Liver (tissue), 8 donors: ENCODE measurements at regions not wholly inside any gene's neighbourhood (a gene's known extent, or its start where the extent isn't known, plus 50 kb on each side); places are given as distances from the start of the nearest gene placed in this dataset.

Source experiments
- DNase-seq: peaks from one replicate; pipeline ENCODE4 v3.0.0-alpha.2; 2017; ENCODE audit warnings: low spot score
- H3K27ac ChIP-seq, 2 donors: one replicate each; pipeline ENCODE4 v1.7.0; 2013; ENCODE audit warnings: inconsistent platforms in 2 of 2, low read length in 2 of 2, control low read depth in 1 of 2, low read depth in 1 of 2, mild to moderate bottlenecking in 1 of 2
- H3K27me3 ChIP-seq, 4 donors: one replicate each; pipeline versions ENCODE4 v1.6.1 to v1.7.0; 2013; ENCODE audit warnings: low read length in 3 of 4, inconsistent platforms in 1 of 4, mild to moderate bottlenecking in 1 of 4, moderate library complexity in 1 of 4; ENCODE audit not compliant: control insufficient read depth in 4 of 4, insufficient read depth in 4 of 4
- H3K36me3 ChIP-seq, 4 donors: one replicate each; pipeline versions ENCODE4 v1.6.1 to v1.7.0; 2013; ENCODE audit warnings: low read length in 3 of 4, mild to moderate bottlenecking in 3 of 4, low read depth in 1 of 4, moderate library complexity in 1 of 4; ENCODE audit not compliant: control insufficient read depth in 4 of 4, insufficient read depth in 3 of 4
- H3K4me1 ChIP-seq, 4 donors: one replicate each; pipeline versions ENCODE4 v1.6.1 to v1.7.0; 2013; ENCODE audit warnings: low read length in 3 of 4, mild to moderate bottlenecking in 3 of 4, moderate library complexity in 1 of 4; ENCODE audit not compliant: control insufficient read depth in 4 of 4, insufficient read depth in 4 of 4
- H3K4me3 ChIP-seq, 3 donors: one replicate each; pipeline versions ENCODE4 v1.6.1 to v1.7.0; 2013; ENCODE audit warnings: low read length in 3 of 3, control low read depth in 1 of 3, low read depth in 1 of 3, mild to moderate bottlenecking in 1 of 3
- H3K9ac ChIP-seq, 2 donors: one replicate each; pipeline ENCODE4 v1.7.0; 2013; ENCODE audit warnings: low read length in 2 of 2, mild to moderate bottlenecking in 2 of 2, moderate library complexity in 2 of 2, control low read depth in 1 of 2, low read depth in 1 of 2
- H3K9me3 ChIP-seq, 4 donors: one replicate each; pipeline versions ENCODE4 v1.6.1 to v1.7.0; 2013; ENCODE audit warnings: low read length in 3 of 4; ENCODE audit not compliant: control insufficient read depth in 4 of 4
- CTCF ChIP-seq: fragments of 150-350 bp; IDR thresholded peaks from 2 replicates; pipeline ENCODE4 v1.5.1; 2017; ENCODE audit warnings: improper control_type of control experiment, low read depth, low read length; ENCODE audit not compliant: missing input control
- EGR1 ChIP-seq, 2 donors: IDR thresholded peaks; 2 replicates each; pipeline ENCODE4 v1.6.1; 2016 to 2018; ENCODE audit warnings: antibody characterized with exemption in 2 of 2, low read depth in 2 of 2
- FOXA1 ChIP-seq: IDR thresholded peaks from 2 replicates; pipeline ENCODE4 v1.6.1; 2016; ENCODE audit warnings: antibody characterized with exemption
- FOXA2 ChIP-seq: IDR thresholded peaks from 2 replicates; pipeline ENCODE4 v1.6.1; 2016; ENCODE audit warnings: antibody characterized with exemption
- GABPA ChIP-seq, 2 donors: IDR thresholded peaks in 1 of 2; conservative IDR thresholded peaks in 1 of 2; 2 replicates each; pipeline ENCODE4 v1.6.1; 2016; ENCODE audit warnings: antibody characterized with exemption in 2 of 2, mild to moderate bottlenecking in 1 of 2, moderate library complexity in 1 of 2
- HNF4A ChIP-seq, 2 donors: conservative IDR thresholded peaks; 2 replicates each; pipeline ENCODE4 v1.6.1; 2016; ENCODE audit warnings: antibody characterized with exemption in 2 of 2, mild to moderate bottlenecking in 2 of 2
- HNF4G ChIP-seq: IDR thresholded peaks from 2 replicates; pipeline ENCODE4 v1.6.1; 2016; ENCODE audit warnings: antibody characterized with exemption
- JUND ChIP-seq, 2 donors: IDR thresholded peaks; 2 replicates each; pipeline ENCODE4 v1.6.1; 2016; ENCODE audit warnings: antibody characterized with exemption in 2 of 2
- NR2F2 ChIP-seq: IDR thresholded peaks from 2 replicates; pipeline ENCODE4 v1.6.1; 2016; ENCODE audit warnings: antibody characterized with exemption
- RAD21 ChIP-seq, 2 donors: IDR thresholded peaks; 2 replicates each; pipeline ENCODE4 v1.6.1; 2016; ENCODE audit warnings: antibody characterized with exemption in 2 of 2, mild to moderate bottlenecking in 2 of 2
- REST ChIP-seq: IDR thresholded peaks from 2 replicates; pipeline ENCODE4 v1.6.1; 2016; ENCODE audit warnings: antibody characterized with exemption, mild to moderate bottlenecking
- RXRA ChIP-seq, 2 donors: IDR thresholded peaks; 2 replicates each; pipeline ENCODE4 v1.6.1; 2017 to 2018; ENCODE audit warnings: antibody characterized with exemption in 2 of 2, mild to moderate bottlenecking in 1 of 2
- SP1 ChIP-seq: IDR thresholded peaks from 2 replicates; pipeline ENCODE4 v1.6.1; 2018; ENCODE audit warnings: antibody characterized with exemption, mild to moderate bottlenecking
- TAF1 ChIP-seq: conservative IDR thresholded peaks from 2 replicates; pipeline ENCODE4 v1.6.1; 2016; ENCODE audit warnings: antibody characterized with exemption, mild to moderate bottlenecking
- YY1 ChIP-seq: IDR thresholded peaks from 2 replicates; pipeline ENCODE4 v1.6.1; 2016; ENCODE audit warnings: antibody characterized with exemption, mild to moderate bottlenecking
- ZBTB33 ChIP-seq: IDR thresholded peaks from 2 replicates; pipeline ENCODE4 v1.6.1; 2016; ENCODE audit warnings: antibody characterized with exemption
- WGBS: extraction: QIAGEN DNeasy Blood & Tissue Kit; methylation state at CpG from one replicate; pipeline ENCODE4 v1.1.7; 2013; 5-methylcytosine and 5-hydroxymethylcytosine counted together
- TF ChIP-seq, protein P1 (sequence below): IDR thresholded peaks from 2 replicates; pipeline ENCODE4 v1.6.1; 2016; ENCODE audit warnings: antibody characterized with exemption
- TF ChIP-seq, protein P2 (sequence below): IDR thresholded peaks from 2 replicates; pipeline ENCODE4 v1.6.1; 2016; ENCODE audit warnings: antibody characterized with exemption
- donor health status: healthy.
- donor health status: healthy.
- donor health status: healthy.
- donor health status: healthy.
- donor health status: healthy.

GRCh38 chr21:19792004-19792403, 1206.2 kb upstream of the NCAM2 start:
- Histone ChIP-seq H3K36me3 (no peaks in the 10 kb centered on the region), H3K9ac (no peak overlapping the region), H3K27me3 (no peaks in the 10 kb centered on the region), H3K9me3 (no peaks in the 10 kb centered on the region), H3K27ac (no peak overlapping the region), H3K4me1 (no peaks in the 10 kb centered on the region), H3K4me3 (no peak overlapping the region)
- TF ChIP-seq HNF4A (conservative IDR thresholded peaks at IDR 0.05) (no peak), EGR1 (IDR thresholded peaks at IDR 0.05; ENCODE audit: low read depth in 2 of 2) (no peak)
- DNase-seq, result no peak
- WGBS, result 48% methylated on average over 4 of the region's 4 CpGs

GRCh38 chr21:19807201-19807600, 1191.0 kb upstream of the NCAM2 start:
- Histone ChIP-seq H3K9ac (no peak overlapping the region), H3K27me3 (no peaks in the 10 kb centered on the region), H3K9me3 (no peaks in the 10 kb centered on the region), H3K27ac (no peak overlapping the region), H3K36me3 (no peaks in the 10 kb centered on the region), H3K4me1 (no peaks in the 10 kb centered on the region), H3K4me3 (no peak overlapping the region)
- 74% methylated on average over 1 of the region's 1 CpG for WGBS
- TF ChIP-seq FOXA2, result no peak
- TF ChIP-seq RAD21 (IDR thresholded peaks at IDR 0.05), result no peak
- no peak for TF ChIP-seq RXRA (IDR thresholded peaks at IDR 0.05)
- no peak for TF ChIP-seq TAF1
- TF ChIP-seq JUND (IDR thresholded peaks at IDR 0.05), result no peak
- no peak for TF ChIP-seq GABPA (IDR thresholded peaks at IDR 0.05 in 1 of 2, conservative IDR thresholded peaks at IDR 0.05 in 1 of 2)
- TF ChIP-seq, protein P1, sequence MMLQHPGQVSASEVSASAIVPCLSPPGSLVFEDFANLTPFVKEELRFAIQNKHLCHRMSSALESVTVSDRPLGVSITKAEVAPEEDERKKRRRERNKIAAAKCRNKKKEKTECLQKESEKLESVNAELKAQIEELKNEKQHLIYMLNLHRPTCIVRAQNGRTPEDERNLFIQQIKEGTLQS, result no peak
- no peak for TF ChIP-seq CTCF
- no peak for TF ChIP-seq ZBTB33
- TF ChIP-seq, protein P2, sequence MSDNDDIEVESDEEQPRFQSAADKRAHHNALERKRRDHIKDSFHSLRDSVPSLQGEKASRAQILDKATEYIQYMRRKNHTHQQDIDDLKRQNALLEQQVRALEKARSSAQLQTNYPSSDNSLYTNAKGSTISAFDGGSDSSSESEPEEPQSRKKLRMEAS, result no peak
- TF ChIP-seq SP1, result no peak
- no peak for TF ChIP-seq FOXA1
- TF ChIP-seq NR2F2, result no peak
- TF ChIP-seq EGR1 (IDR thresholded peaks at IDR 0.05; ENCODE audit: low read depth in 2 of 2), result no peak
- no peak for TF ChIP-seq YY1
- TF ChIP-seq HNF4G, result no peak
- TF ChIP-seq REST, result no peak
- TF ChIP-seq HNF4A (conservative IDR thresholded peaks at IDR 0.05), result no peak
- no peak for DNase-seq
